ENCODE measurements at regions not wholly inside any gene's neighbourhood (a gene's known extent, or its start where the extent isn't known, plus 50 kb on each side); places are given as distances from the start of the nearest gene placed in this dataset.
"Not testable (repeated sequence)": the region's sequence is repeated elsewhere in the genome, so short reads cannot be mapped to it uniquely, and the experiment has no call there.

- no peak for DNase-seq
These were observed 555.5 kb upstream of the ST8SIA4 start for GRCh38 chr5:101458587-101458986.

GRCh38 chr5:101455851-101456250 is 552.8 kb upstream of the ST8SIA4 start:
- no peak for DNase-seq

- DNase-seq: no peak
These were observed 552.0 kb upstream of the ST8SIA4 start for GRCh38 chr5:101455048-101455447.

GRCh38 chr5:101442281-101442680 is 539.2 kb upstream of the ST8SIA4 start:
- DNase-seq: not testable (repeated sequence)

GRCh38 chr5:101440173-101440572 is 537.1 kb upstream of the ST8SIA4 start:
- DNase-seq: no peak

GRCh38 chr5:101437351-101437750 is 534.3 kb upstream of the ST8SIA4 start:
- DNase-seq: no peak

- DNase-seq: no peak
These were observed 532.7 kb upstream of the ST8SIA4 start for GRCh38 chr5:101435768-101436167.

- DNase-seq: no peak
These were observed 528.1 kb upstream of the ST8SIA4 start for GRCh38 chr5:101431201-101431600.

- no peak for DNase-seq
These were observed 527.5 kb upstream of the ST8SIA4 start for GRCh38 chr5:101430551-101430950.

GRCh38 chr5:101429241-101429640 is 526.2 kb upstream of the ST8SIA4 start:
- DNase-seq: peak; percentile 86

- peak; percentile 39 for DNase-seq
These were observed 522.3 kb upstream of the ST8SIA4 start for GRCh38 chr5:101425339-101425859.

- peak; percentile 93 for DNase-seq
These were observed 521.6 kb upstream of the ST8SIA4 start for GRCh38 chr5:101424530-101425175.

- DNase-seq: no peak
These were observed 515.6 kb upstream of the ST8SIA4 start for GRCh38 chr5:101418713-101419118.

GRCh38 chr5:101404531-101404930 is 501.4 kb upstream of the ST8SIA4 start:
- DNase-seq: no peak

- peak; percentile 13 for DNase-seq
These were observed 490.8 kb upstream of the ST8SIA4 start for GRCh38 chr5:101393795-101394450.

GRCh38 chr5:101390151-101390908 is 487.2 kb upstream of the ST8SIA4 start:
- peak; percentile 57 for DNase-seq

GRCh38 chr5:101385276-101385675 is 482.2 kb upstream of the ST8SIA4 start:
- no peak for DNase-seq

GRCh38 chr5:101370181-101370580 is 467.1 kb upstream of the ST8SIA4 start:
- DNase-seq: no peak

- no peak for DNase-seq
These were observed 461.4 kb upstream of the ST8SIA4 start for GRCh38 chr5:101364469-101364868.

- no peak for DNase-seq
These were observed 459.0 kb upstream of the ST8SIA4 start for GRCh38 chr5:101362067-101362466.

GRCh38 chr5:101346906-101347305 is 443.8 kb upstream of the ST8SIA4 start:
- DNase-seq: no peak

- no peak for DNase-seq
These were observed 443.4 kb upstream of the ST8SIA4 start for GRCh38 chr5:101346447-101346846.

GRCh38 chr5:101338226-101338625 is 435.1 kb upstream of the ST8SIA4 start:
- DNase-seq: no peak

- DNase-seq: no peak
These were observed 424.7 kb upstream of the ST8SIA4 start for GRCh38 chr5:101327816-101328215.
